GM21515 (cell line): ENCODE measurements at regions not wholly inside any gene's neighbourhood (a gene's known extent, or its start where the extent isn't known, plus 50 kb on each side); places are given as distances from the start of the nearest gene placed in this dataset.

Source experiments
- ATAC-seq: cut with Tn5 transposase; IDR thresholded peaks from one replicate; pipeline ENCODE4 v1.9.1; 2021; ENCODE audit not compliant: unreplicated experiment

- no peak for ATAC-seq
Measured at GRCh38 chr10:128485701-128486235, 359.5 kb upstream of the MKI67 start.

GRCh38 chr10:128487517-128487916 is 361.3 kb upstream of the MKI67 start:
- ATAC-seq, result no peak

DNA sequence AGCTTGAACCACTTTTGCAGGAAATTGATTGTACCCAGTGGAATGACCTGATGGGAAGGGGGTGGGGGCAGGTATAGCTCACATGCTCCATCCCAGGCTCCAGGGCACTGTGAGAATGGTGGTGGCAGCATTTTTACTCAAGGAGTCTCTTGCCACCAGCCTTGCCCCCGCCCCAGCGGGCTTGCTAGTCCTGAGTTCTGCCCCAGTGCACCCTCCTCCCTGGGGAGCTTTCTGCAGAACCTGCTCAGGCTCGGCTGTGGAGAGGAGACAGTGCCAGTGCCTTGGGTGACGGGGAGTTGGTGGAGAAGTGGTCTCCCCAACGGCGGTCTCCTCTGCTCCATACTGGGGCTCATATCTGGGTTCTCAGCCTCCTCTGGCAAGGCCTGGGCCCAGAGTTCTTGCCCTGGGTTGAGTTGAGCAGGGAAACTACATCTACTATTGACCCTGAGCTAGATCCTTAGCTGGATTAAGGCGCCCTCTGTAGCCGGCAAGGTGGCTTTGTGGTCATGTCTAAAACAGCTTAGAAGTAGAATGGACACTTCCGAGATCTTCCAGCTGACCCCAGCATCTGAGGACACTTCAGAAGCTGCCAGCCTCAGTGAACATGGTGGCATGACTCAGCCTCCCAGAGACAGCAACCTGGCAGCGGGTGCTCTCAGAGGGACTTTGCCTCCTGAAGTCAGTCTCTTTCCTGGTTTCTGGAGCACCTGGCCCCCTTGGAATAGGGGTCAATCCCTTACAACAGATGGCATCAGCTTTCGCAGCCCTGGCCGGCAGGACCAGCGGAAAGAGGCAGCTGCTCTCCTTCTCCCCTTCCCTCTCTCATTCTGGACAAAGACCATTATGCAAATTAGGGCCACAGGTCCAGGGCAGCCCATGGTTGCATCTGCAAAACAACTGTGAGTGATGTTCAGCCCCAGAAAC is 363.4 kb upstream of the MKI67 start:
- ATAC-seq, result no peak

GRCh38 chr10:128491686-128492085 is 365.5 kb upstream of the MKI67 start:
- ATAC-seq, result no peak

GRCh38 chr10:128493811-128494210 is 367.6 kb upstream of the MKI67 start:
- ATAC-seq, result no peak

GRCh38 chr10:128494665-128495064 is 368.4 kb upstream of the MKI67 start:
- no peak for ATAC-seq

- ATAC-seq, result no peak
Measured at GRCh38 chr10:128497660-128498377, 371.6 kb upstream of the MKI67 start.

GRCh38 chr10:128498378-128498730 is 372.1 kb upstream of the MKI67 start:
- no peak for ATAC-seq

DNA sequence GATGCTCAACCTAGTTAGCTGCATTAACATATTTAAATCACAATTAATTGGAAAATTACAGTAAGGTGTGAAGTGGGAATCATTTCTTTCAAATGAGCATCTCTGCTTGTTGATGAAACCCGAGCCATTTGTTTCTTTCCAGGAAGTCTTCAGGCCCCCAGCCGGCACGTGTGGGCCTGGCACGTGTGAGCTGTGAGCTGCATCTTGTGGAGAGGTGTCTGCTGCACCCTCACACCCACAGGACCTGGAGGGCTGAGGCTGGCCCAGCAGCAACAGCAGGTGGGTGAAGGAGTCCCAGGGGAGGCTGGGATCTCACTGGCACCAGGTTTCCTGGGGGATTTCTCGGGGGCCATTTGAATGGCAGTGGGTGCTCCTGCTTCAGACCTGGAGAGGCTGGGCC is 372.5 kb upstream of the MKI67 start:
- no peak for ATAC-seq

GRCh38 chr10:128499486-128499885 is 373.3 kb upstream of the MKI67 start:
- no peak for ATAC-seq

- no peak for ATAC-seq
Measured at GRCh38 chr10:128499956-128500355, 373.7 kb upstream of the MKI67 start.

GRCh38 chr10:128500642-128501041 is 374.4 kb upstream of the MKI67 start:
- ATAC-seq, result no peak

- no peak for ATAC-seq
Measured at GRCh38 chr10:128505346-128505745, 379.1 kb upstream of the MKI67 start.

DNA sequence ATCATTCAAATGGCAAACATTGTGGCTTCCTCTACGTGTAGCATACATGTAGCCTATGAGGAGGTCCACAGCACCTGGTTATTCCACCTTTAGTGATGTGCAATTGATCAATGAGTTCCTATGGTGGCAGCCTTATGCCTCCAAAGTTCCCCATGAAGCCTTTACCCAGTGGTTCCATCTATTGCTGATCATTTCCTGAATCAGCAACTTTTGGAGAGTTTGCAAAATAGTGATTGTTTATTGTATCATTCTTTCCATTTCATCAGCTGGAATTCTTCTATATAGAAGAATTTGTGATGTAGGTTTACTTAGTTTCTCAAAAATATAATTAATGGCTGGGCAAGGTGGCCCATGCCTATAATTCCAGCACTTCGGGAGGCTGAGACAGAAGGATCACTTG is 380.2 kb upstream of the MKI67 start:
- ATAC-seq, result no peak

GRCh38 chr10:128507066-128507465 is 380.8 kb upstream of the MKI67 start:
- no peak for ATAC-seq

DNA sequence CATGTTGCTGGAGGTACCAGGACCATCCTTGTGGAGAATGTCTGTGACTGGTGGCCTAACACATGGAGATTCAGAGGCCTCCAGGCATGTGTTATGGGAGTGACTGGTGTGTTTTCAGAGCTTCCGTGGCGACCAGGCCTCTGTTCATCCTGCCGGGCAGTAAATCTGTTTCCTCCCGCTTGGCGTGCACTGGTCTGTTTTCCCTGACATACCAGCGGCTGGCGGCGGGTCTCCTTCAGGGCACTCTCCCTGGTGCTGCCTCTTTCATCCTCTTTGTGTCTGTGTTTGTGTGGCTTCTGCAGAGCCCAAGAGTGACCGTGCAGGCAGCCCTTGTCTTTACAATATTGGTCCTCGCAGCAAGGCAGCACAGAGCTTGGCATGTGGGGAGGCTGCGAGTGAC is 385.1 kb upstream of the MKI67 start:
- no peak for ATAC-seq

GRCh38 chr10:128512767-128513166 is 386.5 kb upstream of the MKI67 start:
- no peak for ATAC-seq

DNA sequence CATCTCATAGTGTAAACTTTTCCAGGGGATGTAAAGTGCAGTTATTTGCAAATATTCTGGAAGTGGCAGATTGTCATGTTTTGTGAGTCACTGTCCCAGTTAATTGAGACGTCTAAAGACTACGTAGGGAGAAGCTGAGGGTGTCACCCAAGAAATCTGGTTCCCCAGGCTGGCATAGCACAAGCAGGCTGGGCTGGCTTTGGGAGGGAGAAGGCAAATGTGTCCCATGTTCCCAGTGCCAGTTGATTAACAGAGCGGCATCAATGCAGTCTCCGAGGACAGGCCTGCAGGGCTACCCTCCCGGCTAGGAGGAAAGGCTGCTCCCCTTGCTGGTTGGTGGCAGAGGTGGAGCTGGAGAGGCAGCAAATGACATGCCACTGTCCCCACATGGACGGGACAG is 388.3 kb upstream of the MKI67 start:
- ATAC-seq, result no peak

- ATAC-seq, result no peak
Measured at GRCh38 chr10:128516180-128516579, 390.0 kb upstream of the MKI67 start.

GRCh38 chr10:128517167-128517566 is 390.9 kb upstream of the MKI67 start:
- ATAC-seq, result no peak

- no peak for ATAC-seq
Measured at GRCh38 chr10:128518000-128518399, 391.8 kb upstream of the MKI67 start.

DNA sequence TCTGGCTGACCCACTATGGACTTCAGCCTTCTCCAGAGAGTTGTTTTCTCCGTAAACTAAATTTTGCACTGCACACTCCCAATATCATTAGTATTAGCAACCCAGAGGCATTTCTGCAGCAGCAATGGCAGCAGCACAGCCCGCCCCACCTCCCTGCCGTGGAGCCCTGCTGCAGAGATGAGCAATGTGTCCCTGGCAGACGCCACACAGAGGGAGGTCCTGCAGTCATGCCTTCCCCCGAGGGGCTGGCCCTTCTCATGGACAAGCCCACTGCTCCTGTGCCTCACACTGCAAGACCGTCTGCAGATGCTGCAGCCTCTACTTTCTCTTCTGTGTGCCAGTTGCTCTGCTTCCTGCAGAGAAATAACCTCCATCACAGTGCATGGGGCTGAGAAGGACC is 393.4 kb upstream of the MKI67 start:
- no peak for ATAC-seq
